ENCODE measurements at regions not wholly inside any gene's neighbourhood (a gene's known extent, or its start where the extent isn't known, plus 50 kb on each side); places are given as distances from the start of the nearest gene placed in this dataset.

- Mint-ChIP-seq H3K4me1 (ENCODE audit: low read depth, unreplicated experiment) (peaks cover 2% of the 10 kb centered on the region), H3K27ac (ENCODE audit: unreplicated experiment) (no peak overlapping the region), H3K27me3 (ENCODE audit: low read depth, unreplicated experiment) (peaks cover 2% of the 10 kb centered on the region), H3K36me3 (ENCODE audit: low read depth, unreplicated experiment) (no peaks in the 10 kb centered on the region), H3K4me3 (ENCODE audit: unreplicated experiment) (no peak overlapping the region), H3K9me3 (ENCODE audit: unreplicated experiment) (no peaks in the 10 kb centered on the region)
- Histone ChIP-seq H3K27me3 (ENCODE audit: insufficient read depth, low read length) (peaks cover 17% of the 10 kb centered on the region), H3K9ac (ENCODE audit: low read length) (no peak overlapping the region), H3K4me1 (ENCODE audit: insufficient read depth, low read length) (no peaks in the 10 kb centered on the region), H3K4me2 (ENCODE audit: low read length) (no peak overlapping the region), H4K20me1 (ENCODE audit: insufficient read depth, low read length) (no peaks in the 10 kb centered on the region), H3K36me3 (ENCODE audit: insufficient read depth, low read length) (no peaks in the 10 kb centered on the region), H3K4me3 (ENCODE audit: insufficient read depth, low read depth, low read length) (no peak overlapping the region), H3K79me2 (ENCODE audit: insufficient read depth, low read length) (no peaks in the 10 kb centered on the region), H2AFZ (ENCODE audit: low read depth, low read length) (no peak overlapping the region), H3K9me3 (ENCODE audit: insufficient read depth, low read depth, low read length) (peaks cover 5% of the 10 kb centered on the region), H3K27ac (ENCODE audit: low read depth, low read length) (no peak overlapping the region)
- no peak for FAIRE-seq
- no peak for DNase-seq (ENCODE audit: low read depth)
- no peak for TF ChIP-seq EZH2 (IDR thresholded peaks at IDR 0.05; ENCODE audit: insufficient read depth, low read length)
Observed at GRCh38 chr6:82584194-82584695, 220.6 kb downstream of the TPBG start.

GRCh38 chr6:82584856-82585255 is 221.2 kb downstream of the TPBG start:
- H3K4me1 Mint-ChIP-seq (ENCODE audit: low read depth, unreplicated experiment): peaks cover 8% of the 10 kb centered on the region
- DNase-seq (ENCODE audit: low read depth) (no peak), FAIRE-seq (no peak)
- peaks cover 5% of the 10 kb centered on the region for H3K9me3 ChIP-seq (ENCODE audit: insufficient read depth, low read depth, low read length)
- H2AFZ ChIP-seq (ENCODE audit: low read depth, low read length): no peak overlapping the region
- H4K20me1 ChIP-seq (ENCODE audit: insufficient read depth, low read length): no peaks in the 10 kb centered on the region
- H3K4me1 ChIP-seq (ENCODE audit: insufficient read depth, low read length): peaks cover 5% of the 10 kb centered on the region
- H3K4me3 Mint-ChIP-seq (ENCODE audit: unreplicated experiment): no peak overlapping the region
- no peaks in the 10 kb centered on the region for H3K36me3 Mint-ChIP-seq (ENCODE audit: low read depth, unreplicated experiment)
- peaks cover 17% of the 10 kb centered on the region for H3K27me3 ChIP-seq (ENCODE audit: insufficient read depth, low read length)
- H3K27ac ChIP-seq (ENCODE audit: low read depth, low read length): no peak overlapping the region
- H3K79me2 ChIP-seq (ENCODE audit: insufficient read depth, low read length): no peaks in the 10 kb centered on the region
- TF ChIP-seq EZH2 (IDR thresholded peaks at IDR 0.05; ENCODE audit: insufficient read depth, low read length) (no peak), CTCF (IDR thresholded peaks at IDR 0.05; ENCODE audit: insufficient read depth, low read depth, low read length) (no peak)
- no peak overlapping the region for H3K4me2 ChIP-seq (ENCODE audit: low read length)
- no peak overlapping the region for H3K4me3 ChIP-seq (ENCODE audit: insufficient read depth, low read depth, low read length)
- no peaks in the 10 kb centered on the region for H3K9me3 Mint-ChIP-seq (ENCODE audit: unreplicated experiment)
- peaks cover 2% of the 10 kb centered on the region for H3K27me3 Mint-ChIP-seq (ENCODE audit: low read depth, unreplicated experiment)
- no peak overlapping the region for H3K9ac ChIP-seq (ENCODE audit: low read length)
- H3K36me3 ChIP-seq (ENCODE audit: insufficient read depth, low read length): no peaks in the 10 kb centered on the region
- H3K27ac Mint-ChIP-seq (ENCODE audit: unreplicated experiment): no peak overlapping the region

GRCh38 chr6:82588020-82588419 is 224.4 kb downstream of the TPBG start:
- no peaks in the 10 kb centered on the region for H3K36me3 Mint-ChIP-seq (ENCODE audit: low read depth, unreplicated experiment)
- Histone ChIP-seq H3K9me3 (ENCODE audit: insufficient read depth, low read depth, low read length) (peaks cover 5% of the 10 kb centered on the region), H3K9ac (ENCODE audit: low read length) (no peak overlapping the region), H3K27me3 (ENCODE audit: insufficient read depth, low read length) (peaks cover 7% of the 10 kb centered on the region), H3K79me2 (ENCODE audit: insufficient read depth, low read length) (no peaks in the 10 kb centered on the region), H3K4me2 (ENCODE audit: low read length) (no peak overlapping the region), H3K27ac (ENCODE audit: low read depth, low read length) (no peak overlapping the region), H3K4me1 (ENCODE audit: insufficient read depth, low read length) (peaks cover 10% of the 10 kb centered on the region), H4K20me1 (ENCODE audit: insufficient read depth, low read length) (no peaks in the 10 kb centered on the region), H3K36me3 (ENCODE audit: insufficient read depth, low read length) (no peaks in the 10 kb centered on the region), H2AFZ (ENCODE audit: low read depth, low read length) (no peak overlapping the region), H3K4me3 (ENCODE audit: insufficient read depth, low read depth, low read length) (no peak overlapping the region)
- peaks cover 2% of the 10 kb centered on the region for H3K27me3 Mint-ChIP-seq (ENCODE audit: low read depth, unreplicated experiment)
- no peak for DNase-seq (ENCODE audit: low read depth)
- no peak for FAIRE-seq
- TF ChIP-seq EZH2 (IDR thresholded peaks at IDR 0.05; ENCODE audit: insufficient read depth, low read length): no peak
- no peak for TF ChIP-seq CTCF (IDR thresholded peaks at IDR 0.05; ENCODE audit: insufficient read depth, low read depth, low read length)
- H3K27ac Mint-ChIP-seq (ENCODE audit: unreplicated experiment): no peak overlapping the region
- no peaks in the 10 kb centered on the region for H3K9me3 Mint-ChIP-seq (ENCODE audit: unreplicated experiment)
- peaks cover 18% of the 10 kb centered on the region for H3K4me1 Mint-ChIP-seq (ENCODE audit: low read depth, unreplicated experiment)
- no peak overlapping the region for H3K4me3 Mint-ChIP-seq (ENCODE audit: unreplicated experiment)
